ENCODE measurements at regions not wholly inside any gene's neighbourhood (a gene's known extent, or its start where the extent isn't known, plus 50 kb on each side); places are given as distances from the start of the nearest gene placed in this dataset.
"Not testable (repeated sequence)": the region's sequence is repeated elsewhere in the genome, so short reads cannot be mapped to it uniquely, and the experiment has no call there.

DNA sequence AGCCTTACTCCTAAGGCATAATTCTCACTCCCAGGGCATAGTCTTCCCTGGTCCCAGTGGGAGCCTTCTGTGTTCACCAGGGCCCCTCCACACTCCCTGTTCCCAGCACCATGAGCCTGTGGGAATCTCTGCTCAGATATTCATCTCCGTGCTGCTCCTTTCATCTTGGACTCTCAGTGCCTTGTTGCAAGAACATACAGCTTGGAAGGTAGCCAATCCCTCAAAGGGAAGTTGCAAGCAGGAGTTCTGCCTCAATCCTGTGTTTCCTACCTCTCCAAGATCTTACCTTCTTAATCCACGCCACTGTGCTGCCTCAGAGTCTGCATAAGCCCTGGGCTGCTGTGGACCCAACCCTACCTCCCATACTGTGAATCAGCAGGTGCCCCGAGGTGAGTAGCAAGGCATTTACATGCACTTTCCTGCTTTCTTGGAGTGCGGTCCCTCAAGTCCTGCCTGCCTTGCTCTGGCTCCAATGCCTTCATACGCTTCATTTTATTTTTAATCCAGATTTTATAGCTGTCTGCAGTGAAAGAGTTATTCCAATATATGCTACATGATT lies 413.8 kb upstream of the RAB6C start:
- Histone ChIP-seq H3K4me3 (ENCODE audit: low read length) (no peak overlapping the region), H3K4me1 (ENCODE audit: insufficient read depth, low read length) (no peaks in the 10 kb centered on the region)

DNA sequence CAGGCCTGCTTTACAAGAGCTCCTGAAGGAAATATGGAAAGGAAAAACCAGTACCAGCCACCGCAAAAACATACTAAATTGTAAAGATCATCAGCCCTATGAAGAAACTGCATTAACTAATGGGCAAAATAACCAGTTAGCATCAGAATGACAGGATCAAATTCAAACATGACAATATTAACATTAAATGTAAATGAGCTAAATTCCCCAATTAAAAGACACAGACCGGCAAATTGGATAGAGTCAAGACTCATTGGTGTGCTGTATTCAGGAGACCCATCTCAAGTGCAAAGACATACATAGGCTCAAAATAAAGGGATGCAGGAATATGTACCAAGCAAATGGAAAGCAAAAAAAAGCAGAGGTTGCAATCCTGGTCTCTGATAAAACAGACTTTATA lies 408.7 kb upstream of the RAB6C start:
- not testable (repeated sequence) for H3K4me3 ChIP-seq (ENCODE audit: low read length); H3K9me3 ChIP-seq (ENCODE audit: low read depth, low read length); H3K4me1 ChIP-seq (ENCODE audit: insufficient read depth, low read length); H3K27me3 ChIP-seq (ENCODE audit: insufficient read depth, low read length)

More for the DNA sequence above, 413.8 kb upstream of the RAB6C start:
- Histone ChIP-seq H3K9me3 (ENCODE audit: low read depth, low read length) (no peaks in the 10 kb centered on the region), H3K27me3 (ENCODE audit: insufficient read depth, low read length) (no peaks in the 10 kb centered on the region)

DNA sequence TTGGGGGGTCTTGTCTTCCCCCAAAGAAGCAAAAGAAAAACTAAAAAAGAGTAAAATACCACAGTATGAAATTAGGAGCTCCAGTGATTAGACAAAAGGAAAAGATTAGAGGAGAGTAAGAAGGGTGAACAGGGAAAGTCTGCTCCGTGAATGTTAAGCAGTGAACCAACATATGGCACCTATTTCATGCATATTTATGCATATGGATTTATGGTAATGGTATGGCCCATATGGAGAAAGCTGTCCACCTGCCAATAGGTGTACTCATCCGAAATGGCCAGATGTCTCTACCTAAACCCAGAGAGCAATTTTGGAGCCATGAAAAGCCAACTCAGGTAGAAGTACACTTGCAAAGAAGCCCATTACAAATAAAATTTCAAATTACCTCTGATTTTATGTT lies 404.0 kb upstream of the RAB6C start:
- Histone ChIP-seq H3K9me3 (ENCODE audit: low read depth, low read length) (no peaks in the 10 kb centered on the region), H3K4me3 (ENCODE audit: low read length) (no peak overlapping the region), H3K4me1 (ENCODE audit: insufficient read depth, low read length) (no peaks in the 10 kb centered on the region), H3K27me3 (ENCODE audit: insufficient read depth, low read length) (no peaks in the 10 kb centered on the region)

DNA sequence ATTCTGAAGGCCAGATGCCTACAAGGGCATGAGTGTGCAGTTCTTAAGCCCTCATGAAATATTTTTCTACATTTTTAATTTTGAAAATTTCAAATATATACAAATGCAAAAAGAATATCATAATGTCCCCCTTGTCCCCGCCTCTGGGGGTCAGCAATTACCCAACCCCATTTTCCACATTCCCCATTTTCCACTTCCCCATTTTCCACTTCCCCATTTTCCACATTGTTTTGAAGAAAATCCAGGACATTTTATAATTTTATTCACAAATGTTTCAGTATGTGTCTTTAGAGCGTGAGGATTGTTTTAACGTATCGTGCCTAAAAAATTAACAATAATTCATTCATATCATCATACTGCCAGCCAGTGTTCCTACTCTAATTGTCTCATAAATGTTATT lies 403.6 kb upstream of the RAB6C start:
- Histone ChIP-seq H3K27me3 (ENCODE audit: insufficient read depth, low read length) (no peaks in the 10 kb centered on the region), H3K4me3 (ENCODE audit: low read length) (no peak overlapping the region), H3K4me1 (ENCODE audit: insufficient read depth, low read length) (no peaks in the 10 kb centered on the region), H3K9me3 (ENCODE audit: low read depth, low read length) (no peaks in the 10 kb centered on the region)

DNA sequence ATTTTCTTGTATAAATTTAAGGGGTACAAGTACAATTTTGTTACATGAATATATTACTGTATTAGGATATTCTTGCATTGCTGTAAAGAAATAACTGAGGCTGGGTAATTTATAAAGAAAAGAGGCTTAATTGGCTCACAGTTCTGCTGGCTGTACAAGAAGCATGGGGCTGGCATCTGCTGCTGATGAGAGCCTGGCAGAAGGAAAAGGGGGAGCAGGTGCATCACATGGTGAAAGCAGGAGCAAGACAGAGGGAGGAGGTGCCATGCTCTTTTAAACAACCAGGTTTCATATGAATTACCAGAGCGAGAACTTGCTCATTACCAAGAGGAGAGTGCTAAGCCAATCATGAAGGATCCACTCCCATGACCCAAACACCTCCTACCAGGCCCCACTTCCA lies 399.5 kb upstream of the RAB6C start:
- Histone ChIP-seq H3K4me1 (ENCODE audit: insufficient read depth, low read length) (no peaks in the 10 kb centered on the region), H3K4me3 (ENCODE audit: low read length) (no peak overlapping the region), H3K27me3 (ENCODE audit: insufficient read depth, low read length) (no peaks in the 10 kb centered on the region), H3K9me3 (ENCODE audit: low read depth, low read length) (no peaks in the 10 kb centered on the region)

DNA sequence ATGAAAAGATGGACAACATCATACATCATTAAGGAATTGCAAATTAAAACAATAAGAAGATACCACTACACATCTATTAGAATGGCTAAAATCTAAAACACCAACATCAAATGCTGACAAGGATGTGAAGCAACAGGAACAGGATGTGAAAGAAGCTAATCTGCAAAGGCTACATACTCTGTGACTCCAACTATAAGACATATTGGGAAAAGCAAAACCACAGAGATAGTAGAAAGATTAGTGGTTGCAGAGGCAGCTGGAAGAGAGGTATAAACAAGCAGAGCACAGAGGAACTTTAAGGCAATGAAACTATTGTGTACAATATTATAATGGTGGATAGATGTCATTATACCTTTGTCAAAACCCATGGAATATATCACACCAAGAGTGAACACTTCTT lies 393.7 kb upstream of the RAB6C start:
- Histone ChIP-seq H3K27me3 (ENCODE audit: insufficient read depth, low read length) (no peaks in the 10 kb centered on the region), H3K4me1 (ENCODE audit: insufficient read depth, low read length) (no peaks in the 10 kb centered on the region), H3K9me3 (ENCODE audit: low read depth, low read length) (no peaks in the 10 kb centered on the region), H3K4me3 (ENCODE audit: low read length) (no peak overlapping the region)

DNA sequence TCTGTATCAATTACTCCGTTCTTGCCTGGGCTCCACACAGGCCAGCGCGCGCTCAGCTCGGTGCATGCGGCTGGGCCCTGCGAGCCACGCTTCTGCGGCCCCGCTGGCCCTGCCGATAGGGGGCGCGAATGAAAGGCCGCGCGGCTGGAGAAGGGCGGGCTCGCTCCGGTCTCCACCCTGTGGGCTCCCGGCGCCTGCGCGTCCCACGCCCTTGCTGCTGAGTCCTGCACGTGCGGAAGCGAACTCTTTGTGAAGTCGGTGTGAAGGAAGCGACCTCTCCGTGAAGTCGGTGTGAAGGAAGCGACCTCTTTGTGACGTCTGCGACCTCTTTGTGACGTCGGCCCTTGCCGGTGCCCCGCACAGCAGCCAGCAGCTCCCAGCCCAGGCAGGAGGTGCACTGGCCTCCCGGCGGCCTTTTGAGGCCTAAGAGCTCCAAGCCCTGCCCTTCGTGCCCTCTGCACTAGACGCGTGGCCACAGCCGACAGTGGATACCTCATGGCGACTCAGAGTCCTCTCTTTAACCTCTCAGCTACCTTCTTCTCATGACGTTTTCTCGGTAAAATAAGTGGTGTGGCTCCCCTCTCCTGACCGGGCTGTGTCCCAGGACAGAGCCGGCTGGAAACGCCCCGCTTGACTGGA lies 391.9 kb upstream of the RAB6C start:
- Histone ChIP-seq H3K9me3 (ENCODE audit: low read depth, low read length) (no peaks in the 10 kb centered on the region), H3K4me3 (ENCODE audit: low read length) (no peak overlapping the region), H3K27me3 (ENCODE audit: insufficient read depth, low read length) (no peaks in the 10 kb centered on the region), H3K4me1 (ENCODE audit: insufficient read depth, low read length) (no peaks in the 10 kb centered on the region)

DNA sequence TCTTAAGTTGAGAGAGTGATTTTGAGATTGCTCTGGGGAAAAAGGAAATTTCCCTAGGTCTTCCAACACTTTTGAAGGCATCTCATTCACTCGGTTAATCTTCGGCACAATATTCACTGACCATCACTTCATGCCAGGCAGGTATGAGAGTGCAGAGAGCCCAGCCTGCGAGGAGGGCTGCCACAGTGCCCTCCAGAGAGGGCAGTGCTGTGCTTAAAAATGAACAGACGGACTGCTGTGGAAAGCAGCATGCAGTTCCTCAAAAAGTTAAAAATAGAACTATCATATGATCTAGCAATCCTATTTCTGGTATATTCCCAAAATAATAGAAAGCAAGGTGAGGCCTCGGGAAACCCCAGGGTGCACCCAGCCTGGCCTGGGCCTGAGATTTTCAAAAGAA lies 374.9 kb upstream of the RAB6C start:
- Histone ChIP-seq H3K27me3 (ENCODE audit: insufficient read depth, low read length) (no peaks in the 10 kb centered on the region), H3K4me1 (ENCODE audit: insufficient read depth, low read length) (no peaks in the 10 kb centered on the region), H3K4me3 (ENCODE audit: low read length) (no peak overlapping the region), H3K9me3 (ENCODE audit: low read depth, low read length) (no peaks in the 10 kb centered on the region)

DNA sequence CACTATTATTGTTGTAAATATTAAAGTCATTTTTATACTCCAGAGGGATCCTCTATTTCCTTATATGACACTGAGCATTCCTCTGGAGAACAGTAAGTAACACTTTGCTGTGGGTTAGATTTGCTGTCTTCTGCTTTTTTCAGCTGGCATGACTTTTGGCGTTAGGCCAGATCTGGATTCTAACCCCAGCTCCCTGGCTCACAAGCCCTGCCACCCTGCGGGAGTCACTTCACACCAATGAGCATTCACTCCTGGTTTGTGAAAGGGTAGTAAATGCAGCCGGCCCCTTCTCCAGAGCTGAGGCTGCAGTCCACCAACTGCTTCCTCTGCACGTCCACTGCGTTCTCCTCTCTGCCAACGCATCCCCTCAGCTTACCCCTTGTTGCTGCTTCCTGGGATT lies 373.8 kb upstream of the RAB6C start:
- no peaks in the 10 kb centered on the region for H3K27me3 ChIP-seq (ENCODE audit: insufficient read depth, low read length)
- no peaks in the 10 kb centered on the region for H3K4me1 ChIP-seq (ENCODE audit: insufficient read depth, low read length)
- no peak overlapping the region for H3K4me3 ChIP-seq (ENCODE audit: low read length)
- H3K9me3 ChIP-seq (ENCODE audit: low read depth, low read length) = no peaks in the 10 kb centered on the region

DNA sequence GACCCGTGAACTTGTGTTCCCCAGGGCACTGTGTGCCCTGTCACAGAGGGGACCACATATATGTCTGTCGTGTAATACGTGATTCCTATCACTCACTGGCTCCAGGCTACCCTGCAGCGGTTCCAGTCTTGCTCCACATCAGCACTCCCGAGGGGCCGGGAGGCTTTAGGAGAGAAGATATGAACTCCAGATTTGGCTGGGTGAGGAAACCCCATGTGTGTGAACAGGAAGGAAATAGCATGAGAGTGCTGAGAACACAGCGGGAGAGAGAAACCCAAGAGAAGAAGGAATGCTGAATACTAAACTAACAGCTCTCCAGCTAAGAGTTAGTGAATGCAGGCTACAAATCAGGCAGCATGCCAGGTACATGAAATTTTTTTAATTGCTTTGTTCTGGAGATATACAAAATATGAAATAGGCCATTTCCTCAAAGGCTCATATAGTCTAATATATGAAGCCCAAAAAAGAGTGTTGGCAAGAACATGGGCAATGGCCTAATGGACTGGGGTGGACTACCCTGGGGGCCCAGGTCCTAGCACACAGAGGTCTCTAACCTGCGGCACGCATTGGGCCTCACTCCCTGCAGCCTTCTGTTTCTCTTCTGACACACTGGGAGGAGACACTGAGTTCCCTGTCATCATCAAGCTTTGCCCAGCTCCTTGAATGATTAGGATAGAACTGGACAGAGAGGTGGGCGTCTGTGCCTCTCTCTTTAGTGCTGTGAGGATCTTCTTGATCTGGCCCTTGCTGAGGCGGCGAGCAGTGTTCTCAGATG lies 372.8 kb upstream of the RAB6C start:
- Histone ChIP-seq H3K4me3 (ENCODE audit: low read length) (no peak overlapping the region), H3K9me3 (ENCODE audit: low read depth, low read length) (no peaks in the 10 kb centered on the region), H3K27me3 (ENCODE audit: insufficient read depth, low read length) (no peaks in the 10 kb centered on the region), H3K4me1 (ENCODE audit: insufficient read depth, low read length) (no peaks in the 10 kb centered on the region)

DNA sequence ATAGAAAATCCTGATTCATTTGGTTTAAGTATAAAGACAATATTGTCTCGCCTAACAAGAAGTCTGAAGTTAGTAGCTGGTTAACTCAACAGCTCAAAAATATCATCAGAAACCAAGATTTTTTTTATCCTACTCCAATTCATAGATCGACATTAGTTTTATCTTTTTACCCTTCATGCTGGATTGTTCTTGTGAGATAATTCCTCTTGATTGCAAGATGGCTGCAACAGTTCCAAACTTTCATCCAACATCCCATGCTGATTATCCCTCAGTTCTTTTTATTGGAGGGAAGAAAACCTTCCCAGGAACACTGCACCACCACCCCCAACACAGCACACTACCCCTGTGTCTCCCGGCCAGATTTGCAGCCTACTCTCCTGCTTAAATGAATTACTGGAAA lies 370.2 kb upstream of the RAB6C start:
- H3K27me3 ChIP-seq (ENCODE audit: insufficient read depth, low read length) = no peaks in the 10 kb centered on the region
- no peaks in the 10 kb centered on the region for H3K9me3 ChIP-seq (ENCODE audit: low read depth, low read length)
- H3K4me3 ChIP-seq (ENCODE audit: low read length) = no peak overlapping the region
- H3K4me1 ChIP-seq (ENCODE audit: insufficient read depth, low read length) = no peaks in the 10 kb centered on the region

DNA sequence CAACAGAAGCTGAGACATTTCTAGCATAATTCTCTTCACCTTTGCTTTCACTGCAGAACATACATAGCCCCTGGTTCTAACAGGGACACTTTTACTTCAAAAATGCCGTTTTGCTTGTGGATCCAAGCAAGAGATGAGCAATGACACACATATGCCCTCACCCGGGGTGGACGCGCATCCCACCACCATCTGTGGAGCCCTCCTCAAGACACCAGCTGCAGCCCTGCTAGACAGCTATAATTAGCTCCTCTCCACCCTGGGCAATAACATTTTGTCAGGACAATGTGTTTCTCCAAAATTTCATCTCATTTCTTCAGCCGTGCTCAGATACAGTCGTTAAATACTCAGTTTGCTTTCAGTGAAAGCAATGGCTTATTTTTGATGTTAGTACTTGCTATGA lies 368.7 kb upstream of the RAB6C start:
- no peaks in the 10 kb centered on the region for H3K27me3 ChIP-seq (ENCODE audit: insufficient read depth, low read length)
- H3K4me1 ChIP-seq (ENCODE audit: insufficient read depth, low read length) = no peaks in the 10 kb centered on the region
- no peak overlapping the region for H3K4me3 ChIP-seq (ENCODE audit: low read length)
- no peaks in the 10 kb centered on the region for H3K9me3 ChIP-seq (ENCODE audit: low read depth, low read length)

DNA sequence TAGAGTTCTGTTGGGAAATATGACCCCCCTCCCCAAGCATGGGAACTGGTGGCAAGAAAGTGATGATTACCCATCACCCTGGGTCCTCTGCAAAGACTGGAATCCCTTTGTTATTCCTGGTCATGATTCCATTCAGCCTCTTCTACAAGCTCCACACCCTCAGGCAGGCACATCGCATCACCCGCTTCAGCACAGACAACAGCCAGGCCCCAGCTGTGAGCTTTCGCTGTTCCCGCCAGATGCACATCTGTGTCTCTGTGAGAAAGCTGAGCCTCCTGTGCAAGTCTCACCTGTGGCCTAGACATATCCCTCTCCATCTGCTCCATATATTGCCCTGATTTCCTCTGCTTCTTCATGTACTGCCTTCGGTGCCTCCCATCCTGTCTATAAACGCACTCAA lies 368.0 kb upstream of the RAB6C start:
- Histone ChIP-seq H3K4me1 (ENCODE audit: insufficient read depth, low read length) (no peaks in the 10 kb centered on the region), H3K4me3 (ENCODE audit: low read length) (no peak overlapping the region), H3K27me3 (ENCODE audit: insufficient read depth, low read length) (no peaks in the 10 kb centered on the region), H3K9me3 (ENCODE audit: low read depth, low read length) (no peaks in the 10 kb centered on the region)

DNA sequence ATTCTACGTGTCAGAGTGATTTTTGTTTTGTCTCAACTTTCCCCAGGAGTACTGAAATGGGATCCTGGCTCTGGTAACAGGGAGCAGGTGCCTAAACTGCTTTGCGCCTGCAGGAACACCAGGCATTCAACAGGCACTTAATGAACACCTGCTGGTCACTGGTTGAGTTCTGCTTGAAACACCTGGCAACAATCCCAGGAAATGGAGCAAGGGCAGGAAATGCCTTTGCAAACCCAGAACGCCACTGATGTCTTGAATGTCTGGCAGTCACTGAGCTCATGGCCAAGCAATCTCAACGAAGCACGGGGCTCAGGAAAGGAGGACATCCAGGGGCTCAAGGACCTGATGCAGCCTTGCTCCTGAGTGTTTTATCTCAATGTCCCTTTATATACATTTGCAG lies 360.0 kb upstream of the RAB6C start:
- Histone ChIP-seq H3K4me3 (ENCODE audit: low read length) (no peak overlapping the region), H3K4me1 (ENCODE audit: insufficient read depth, low read length) (no peaks in the 10 kb centered on the region), H3K27me3 (ENCODE audit: insufficient read depth, low read length) (no peaks in the 10 kb centered on the region), H3K9me3 (ENCODE audit: low read depth, low read length) (no peaks in the 10 kb centered on the region)

DNA sequence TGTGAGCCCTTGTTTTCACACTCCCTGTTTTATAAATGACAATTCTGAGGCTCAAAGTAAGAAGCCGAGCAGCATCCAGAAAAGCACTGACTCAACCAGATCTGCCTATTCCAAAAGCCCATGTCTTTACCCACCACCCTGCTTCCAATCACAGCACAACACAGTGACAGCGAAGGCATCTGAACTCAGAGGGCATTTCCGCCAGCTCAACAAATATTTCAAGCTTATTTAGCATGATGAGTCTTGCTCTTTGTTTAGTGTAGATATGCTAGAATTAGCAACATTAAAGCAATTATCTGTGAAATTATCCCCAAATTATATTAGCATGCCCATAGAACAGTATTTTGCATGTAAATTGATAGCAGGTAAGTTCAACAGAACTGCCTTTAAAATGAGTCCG lies 359.1 kb upstream of the RAB6C start:
- Histone ChIP-seq H3K9me3 (ENCODE audit: low read depth, low read length) (no peaks in the 10 kb centered on the region), H3K4me1 (ENCODE audit: insufficient read depth, low read length) (no peaks in the 10 kb centered on the region), H3K27me3 (ENCODE audit: insufficient read depth, low read length) (no peaks in the 10 kb centered on the region), H3K4me3 (ENCODE audit: low read length) (no peak overlapping the region)

DNA sequence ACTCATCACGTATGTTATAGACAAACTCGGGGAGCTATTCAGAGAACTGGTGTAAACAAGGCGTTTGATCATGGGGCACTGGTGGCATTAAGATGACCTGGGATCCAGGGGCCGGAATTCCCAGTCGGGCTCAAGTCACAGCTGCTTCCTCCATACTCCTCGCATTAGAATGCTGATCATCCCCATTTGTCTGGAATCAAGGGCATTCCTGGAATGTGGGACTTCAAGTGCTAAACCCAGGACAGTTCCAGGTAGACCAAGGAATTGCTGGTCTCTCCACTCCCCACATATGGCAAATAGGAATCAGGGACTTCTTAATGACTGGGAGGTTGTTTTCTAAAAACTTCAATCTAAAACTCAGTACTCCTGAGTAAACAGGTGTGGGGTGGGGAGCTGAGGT lies 355.7 kb upstream of the RAB6C start:
- Histone ChIP-seq H3K4me3 (ENCODE audit: low read length) (no peak overlapping the region), H3K27me3 (ENCODE audit: insufficient read depth, low read length) (no peaks in the 10 kb centered on the region), H3K9me3 (ENCODE audit: low read depth, low read length) (no peaks in the 10 kb centered on the region), H3K4me1 (ENCODE audit: insufficient read depth, low read length) (no peaks in the 10 kb centered on the region)

All from mononuclear cell (primary cell).